H9 (cell line): ENCODE measurements at regions not wholly inside any gene's neighbourhood (a gene's known extent, or its start where the extent isn't known, plus 50 kb on each side); places are given as distances from the start of the nearest gene placed in this dataset.

Experiments
- DNase-seq: peaks from one replicate; pipeline ENCODE4 v3.0.0-alpha.2; 2017
- H2AFZ ChIP-seq: one replicate; pipeline ENCODE4 v1.6.1; 2013; ENCODE audit warnings: mild to moderate bottlenecking, low read length, control low read depth, moderate library complexity
- H2AK5ac ChIP-seq: 2 replicates; pipeline ENCODE4 v1.6.1; 2013; ENCODE audit warnings: low read length, control low read depth, mixed read lengths; ENCODE audit not compliant: insufficient read length
- H2BK120ac ChIP-seq: one replicate; pipeline ENCODE4 v1.6.1; 2013; ENCODE audit warnings: low read depth, mild to moderate bottlenecking, low read length, control low read depth, inconsistent platforms; ENCODE audit not compliant: poor library complexity, severe bottlenecking
- H2BK12ac ChIP-seq: 2 replicates; pipeline ENCODE4 v1.6.1; 2013; ENCODE audit warnings: low read length, control low read depth, mixed read lengths, low read depth; ENCODE audit not compliant: insufficient read length
- H2BK15ac ChIP-seq: 2 replicates; pipeline ENCODE4 v1.6.1; 2013; ENCODE audit warnings: low read depth, low read length, control low read depth
- H2BK20ac ChIP-seq: one replicate; pipeline ENCODE4 v1.6.1; 2013; ENCODE audit warnings: low read depth, mild to moderate bottlenecking, low read length, control low read depth, inconsistent platforms; ENCODE audit not compliant: poor library complexity, severe bottlenecking
- H2BK5ac ChIP-seq: 2 replicates; pipeline ENCODE4 v1.6.1; 2013; ENCODE audit warnings: low read length, control low read depth, mixed read lengths; ENCODE audit not compliant: insufficient read length
- H3K14ac ChIP-seq: 2 replicates; pipeline ENCODE4 v1.6.1; 2013; ENCODE audit warnings: low read length, control low read depth; ENCODE audit not compliant: insufficient read depth
- H3K18ac ChIP-seq: 2 replicates; pipeline ENCODE4 v1.6.1; 2013; ENCODE audit warnings: low read depth, mild to moderate bottlenecking, mixed read lengths, low read length, control low read depth; ENCODE audit not compliant: insufficient read length
- H3K23ac ChIP-seq: 2 replicates; pipeline ENCODE4 v1.6.1; 2013; ENCODE audit warnings: low read length, control low read depth, mixed read lengths, low read depth; ENCODE audit not compliant: insufficient read length
- H3K23me2 ChIP-seq: 2 replicates; pipeline ENCODE4 v1.6.1; 2013; ENCODE audit warnings: low read depth, mild to moderate bottlenecking, mixed read lengths, low read length, control low read depth; ENCODE audit not compliant: insufficient read length, poor library complexity, severe bottlenecking
- H3K27ac ChIP-seq: 2 replicates; pipeline ENCODE4 v1.5.1; 2013; ENCODE audit warnings: low read length, control low read depth, mixed read lengths, low read depth; ENCODE audit not compliant: insufficient read length
- H3K27me3 ChIP-seq: 2 replicates; pipeline ENCODE4 v1.6.1; 2013; ENCODE audit warnings: low read length, control low read depth, inconsistent platforms; ENCODE audit not compliant: insufficient read depth
- H3K4ac ChIP-seq: 2 replicates; pipeline ENCODE4 v1.6.1; 2013; ENCODE audit warnings: low read depth, mild to moderate bottlenecking, control low read depth, inconsistent platforms, low read length, moderate library complexity
- H3K4me1 ChIP-seq: 2 replicates; pipeline ENCODE4 v1.6.1; 2013; ENCODE audit warnings: low read length, control low read depth, inconsistent platforms; ENCODE audit not compliant: insufficient read depth
- H3K4me2 ChIP-seq: 2 replicates; pipeline ENCODE4 v1.6.1; 2013; ENCODE audit warnings: low read length, control low read depth, mixed read lengths; ENCODE audit not compliant: insufficient read length, insufficient read depth
- H3K56ac ChIP-seq: 2 replicates; pipeline ENCODE4 v1.6.1; 2013; ENCODE audit warnings: low read depth, mild to moderate bottlenecking, mixed read lengths, low read length, control low read depth; ENCODE audit not compliant: insufficient read length
- H3K79me1 ChIP-seq: 2 replicates; pipeline ENCODE4 v1.6.1; 2013; ENCODE audit warnings: low read depth, mild to moderate bottlenecking, moderate library complexity, low read length, control low read depth, inconsistent platforms; ENCODE audit not compliant: insufficient read depth, poor library complexity, severe bottlenecking
- H3K79me2 ChIP-seq: 2 replicates; pipeline ENCODE4 v1.6.1; 2013; ENCODE audit warnings: low read length, control low read depth, inconsistent platforms; ENCODE audit not compliant: insufficient read depth
- H3K9ac ChIP-seq: 2 replicates; pipeline ENCODE4 v1.6.1; 2013; ENCODE audit warnings: low read length, control low read depth, mixed read lengths; ENCODE audit not compliant: insufficient read length; ENCODE audit errors: extremely low read depth
- H3K9me3 ChIP-seq: one replicate; pipeline ENCODE4 v1.6.1; 2013; ENCODE audit warnings: low read depth, low read length, inconsistent platforms; ENCODE audit not compliant: control insufficient read depth
- H3T11ph ChIP-seq: one replicate; pipeline ENCODE4 v1.6.1; 2013; ENCODE audit warnings: mild to moderate bottlenecking, low read length, control low read depth, inconsistent platforms
- H4K20me1 ChIP-seq: one replicate; pipeline ENCODE4 v1.6.1; 2013; ENCODE audit not compliant: control insufficient read depth, insufficient read length, insufficient read depth
- H4K5ac ChIP-seq: 2 replicates; pipeline ENCODE4 v1.6.1; 2013; ENCODE audit warnings: low read depth, mild to moderate bottlenecking, mixed read lengths, low read length, control low read depth; ENCODE audit not compliant: insufficient read length
- H4K8ac ChIP-seq: replicated peaks from 2 replicates; pipeline ENCODE4 v1.6.1; 2013; ENCODE audit warnings: low read length, control low read depth, mixed read lengths, low read depth; ENCODE audit not compliant: insufficient read length
- H4K91ac ChIP-seq: 2 replicates; pipeline ENCODE4 v1.6.1; 2013; ENCODE audit warnings: low read depth, mild to moderate bottlenecking, moderate library complexity, mixed read lengths, low read length, control low read depth; ENCODE audit not compliant: insufficient read length
- H3K27ac Mint-ChIP-seq, 3 experiments: 2 replicates in 2 of 3; 3 replicates in 1 of 3; pipeline ENCODE4 v1.8.0; 2020 to 2021; ENCODE audit warnings: mixed read lengths in 3 of 3, mild to moderate bottlenecking in 1 of 3, moderate library complexity in 1 of 3
- H3K27me3 Mint-ChIP-seq: 2 replicates; pipeline ENCODE4 v1.8.0; 2021; ENCODE audit warnings: low read depth, mild to moderate bottlenecking, moderate library complexity, mixed read lengths
- H3K36me3 Mint-ChIP-seq, 3 experiments: 2 replicates in 2 of 3; 3 replicates in 1 of 3; pipeline ENCODE4 v1.8.0; 2020 to 2021; ENCODE audit warnings: low read depth in 3 of 3, mixed read lengths in 3 of 3; ENCODE audit not compliant: insufficient read depth in 1 of 3
- H3K4me1 Mint-ChIP-seq, 2 experiments: 2 replicates each; pipeline ENCODE4 v1.8.0; 2020; ENCODE audit warnings: mixed read lengths in 2 of 2
- H3K4me3 Mint-ChIP-seq, 2 experiments: 2 replicates in 1 of 2; 3 replicates in 1 of 2; pipeline ENCODE4 v1.8.0; 2020 to 2021; ENCODE audit warnings: mild to moderate bottlenecking in 2 of 2, mixed read lengths in 2 of 2, moderate library complexity in 1 of 2
- H3K9me3 Mint-ChIP-seq, 2 experiments: 2 replicates in 1 of 2; 3 replicates in 1 of 2; pipeline ENCODE4 v1.8.0; 2020; ENCODE audit warnings: mild to moderate bottlenecking in 2 of 2, mixed read lengths in 2 of 2, moderate library complexity in 1 of 2
- WGBS: extraction: QIAGEN DNeasy Blood & Tissue Kit; methylation state at CpG from one replicate; pipeline ENCODE4 v1.1.7; 2013; ENCODE audit warnings: missing lambda C conversion rate, low lambda C conversion rate, mixed read lengths; ENCODE audit not compliant: insufficient read length; ENCODE audit errors: extremely low coverage; 5-methylcytosine and 5-hydroxymethylcytosine counted together
- TF ChIP-seq, protein P1 (sequence below): fragments of 200-600 bp; sonication (generic); conservative IDR thresholded peaks from 3 replicates; pipeline ENCODE4 v1.8.0; 2021; ENCODE audit warnings: antibody characterized with exemption, mild to moderate bottlenecking

DNA sequence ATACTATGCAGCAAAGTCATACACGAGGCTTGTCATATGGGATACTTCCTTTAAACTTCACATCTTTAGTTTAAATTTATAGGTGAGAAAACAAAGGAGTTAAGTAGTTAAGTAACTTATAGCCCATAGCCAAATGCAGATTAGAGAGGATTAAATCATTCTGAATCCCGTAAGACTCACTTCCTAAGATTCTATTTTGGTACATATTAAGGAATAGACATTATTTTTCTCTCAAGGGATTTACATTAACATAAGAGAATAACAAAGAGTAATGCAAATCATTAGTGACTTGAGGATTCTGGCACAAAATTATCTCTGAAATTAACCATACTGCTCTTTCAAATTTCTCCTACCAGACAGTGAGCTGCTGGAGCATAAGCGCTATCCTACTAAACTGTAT, 747.4 kb upstream of the ARPP21 start:
- Mint-ChIP-seq H3K27ac (no peak overlapping the region), H3K9me3 (peaks cover 4 to 8% of the 10 kb centered on the region in 2 experiments; a peak in 2 of 5 replicates), H3K36me3 (peaks cover 0 to 7% (median 0%) of the 10 kb centered on the region in 3 experiments; a peak in 2 of 7 replicates), H3K4me1 (no peaks in the 10 kb centered on the region), H3K27me3 (no peaks in the 10 kb centered on the region), H3K4me3 (no peak overlapping the region)
- H3K4me1 ChIP-seq = no peaks in the 10 kb centered on the region
- no peak overlapping the region for H3K23ac ChIP-seq
- H2BK20ac ChIP-seq = no peak overlapping the region
- no peak overlapping the region for H3K4ac ChIP-seq
- H3K79me2 ChIP-seq = no peaks in the 10 kb centered on the region
- H3K14ac ChIP-seq = no peak overlapping the region
- no CpG with 5 or more reads among the region's 3 CpGs for WGBS
- H2BK5ac ChIP-seq = no peak overlapping the region
- H3K56ac ChIP-seq = no peak overlapping the region
- H2AK5ac ChIP-seq = no peak overlapping the region
- no peak overlapping the region for H4K8ac ChIP-seq
- H2BK120ac ChIP-seq = no peak overlapping the region
- no peak overlapping the region for H2BK15ac ChIP-seq
- TF ChIP-seq, protein P1, sequence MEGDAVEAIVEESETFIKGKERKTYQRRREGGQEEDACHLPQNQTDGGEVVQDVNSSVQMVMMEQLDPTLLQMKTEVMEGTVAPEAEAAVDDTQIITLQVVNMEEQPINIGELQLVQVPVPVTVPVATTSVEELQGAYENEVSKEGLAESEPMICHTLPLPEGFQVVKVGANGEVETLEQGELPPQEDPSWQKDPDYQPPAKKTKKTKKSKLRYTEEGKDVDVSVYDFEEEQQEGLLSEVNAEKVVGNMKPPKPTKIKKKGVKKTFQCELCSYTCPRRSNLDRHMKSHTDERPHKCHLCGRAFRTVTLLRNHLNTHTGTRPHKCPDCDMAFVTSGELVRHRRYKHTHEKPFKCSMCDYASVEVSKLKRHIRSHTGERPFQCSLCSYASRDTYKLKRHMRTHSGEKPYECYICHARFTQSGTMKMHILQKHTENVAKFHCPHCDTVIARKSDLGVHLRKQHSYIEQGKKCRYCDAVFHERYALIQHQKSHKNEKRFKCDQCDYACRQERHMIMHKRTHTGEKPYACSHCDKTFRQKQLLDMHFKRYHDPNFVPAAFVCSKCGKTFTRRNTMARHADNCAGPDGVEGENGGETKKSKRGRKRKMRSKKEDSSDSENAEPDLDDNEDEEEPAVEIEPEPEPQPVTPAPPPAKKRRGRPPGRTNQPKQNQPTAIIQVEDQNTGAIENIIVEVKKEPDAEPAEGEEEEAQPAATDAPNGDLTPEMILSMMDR = no peak
- H4K5ac ChIP-seq = no peak overlapping the region
- H3K18ac ChIP-seq = no peak overlapping the region
- no peaks in the 10 kb centered on the region for H3K23me2 ChIP-seq
- no peak overlapping the region for H3K9ac ChIP-seq
- H4K20me1 ChIP-seq = no peaks in the 10 kb centered on the region
- no peak overlapping the region for H2BK12ac ChIP-seq
- H2AFZ ChIP-seq = no peak overlapping the region
- no peak for DNase-seq
- H3K4me2 ChIP-seq = no peak overlapping the region
- H3T11ph ChIP-seq = no peak overlapping the region
- no peaks in the 10 kb centered on the region for H3K9me3 ChIP-seq
- H3K27ac ChIP-seq = no peak overlapping the region
- no peaks in the 10 kb centered on the region for H3K79me1 ChIP-seq
- no peaks in the 10 kb centered on the region for H3K27me3 ChIP-seq
- no peak overlapping the region for H4K91ac ChIP-seq
